ENCODE measurements at regions not wholly inside any gene's neighbourhood (a gene's known extent, or its start where the extent isn't known, plus 50 kb on each side); places are given as distances from the start of the nearest gene placed in this dataset.

DNA sequence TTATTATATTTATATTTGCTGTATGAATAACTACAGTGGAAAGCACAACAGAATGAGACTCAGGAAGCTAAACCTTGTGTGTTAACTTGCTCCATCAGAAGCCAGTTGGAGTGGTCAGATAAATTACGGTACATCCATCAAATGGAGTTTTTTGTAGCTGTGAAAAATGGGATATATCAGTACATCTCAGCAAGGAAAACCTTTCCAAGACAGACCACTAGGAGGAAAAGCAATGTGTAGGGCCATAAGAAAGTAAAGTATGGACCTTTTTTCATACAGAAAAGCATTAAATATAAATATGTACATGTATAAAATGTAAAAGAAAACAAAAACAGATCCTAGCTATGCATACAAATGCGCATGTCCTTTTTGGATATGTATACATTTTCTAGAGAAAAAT is 403.8 kb upstream of the CDH11 start:
- TF ChIP-seq, protein P1, sequence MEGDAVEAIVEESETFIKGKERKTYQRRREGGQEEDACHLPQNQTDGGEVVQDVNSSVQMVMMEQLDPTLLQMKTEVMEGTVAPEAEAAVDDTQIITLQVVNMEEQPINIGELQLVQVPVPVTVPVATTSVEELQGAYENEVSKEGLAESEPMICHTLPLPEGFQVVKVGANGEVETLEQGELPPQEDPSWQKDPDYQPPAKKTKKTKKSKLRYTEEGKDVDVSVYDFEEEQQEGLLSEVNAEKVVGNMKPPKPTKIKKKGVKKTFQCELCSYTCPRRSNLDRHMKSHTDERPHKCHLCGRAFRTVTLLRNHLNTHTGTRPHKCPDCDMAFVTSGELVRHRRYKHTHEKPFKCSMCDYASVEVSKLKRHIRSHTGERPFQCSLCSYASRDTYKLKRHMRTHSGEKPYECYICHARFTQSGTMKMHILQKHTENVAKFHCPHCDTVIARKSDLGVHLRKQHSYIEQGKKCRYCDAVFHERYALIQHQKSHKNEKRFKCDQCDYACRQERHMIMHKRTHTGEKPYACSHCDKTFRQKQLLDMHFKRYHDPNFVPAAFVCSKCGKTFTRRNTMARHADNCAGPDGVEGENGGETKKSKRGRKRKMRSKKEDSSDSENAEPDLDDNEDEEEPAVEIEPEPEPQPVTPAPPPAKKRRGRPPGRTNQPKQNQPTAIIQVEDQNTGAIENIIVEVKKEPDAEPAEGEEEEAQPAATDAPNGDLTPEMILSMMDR (IDR thresholded peaks at IDR 0.05 in 2 of 3, conservative IDR thresholded peaks at IDR 0.05 in 1 of 3; ENCODE audit: borderline replicate concordance in 1 of 3, insufficient read depth in 1 of 3, low read depth in 2 of 3, low read length in 2 of 3): no peak
- TF ChIP-seq SRF (IDR thresholded peaks at IDR 0.05; ENCODE audit: low read depth) (no peak), MAX (IDR thresholded peaks at IDR 0.05) (no peak), EZH2 (IDR thresholded peaks at IDR 0.05) (no peak), JUND (IDR thresholded peaks at IDR 0.05) (no peak), EZH2phosphoT487 (IDR thresholded peaks at IDR 0.05; ENCODE audit: borderline replicate concordance) (no peak), CEBPB (IDR thresholded peaks at IDR 0.05; ENCODE audit: low read depth) (no peak), POLR2A (IDR thresholded peaks at IDR 0.05; ENCODE audit: borderline replicate concordance, extremely low read depth, insufficient read depth, insufficient read length) (no peak), POLR2AphosphoS5 (IDR thresholded peaks at IDR 0.05; ENCODE audit: low read depth, low read length) (no peak), SIN3A (IDR thresholded peaks at IDR 0.05; ENCODE audit: low read depth) (no peak), EGR1 (IDR thresholded peaks at IDR 0.05; ENCODE audit: low read depth) (no peak)
